GM12878 (cell line): ENCODE measurements at regions not wholly inside any gene's neighbourhood (a gene's known extent, or its start where the extent isn't known, plus 50 kb on each side); places are given as distances from the start of the nearest gene placed in this dataset.

Source experiments
- ATAC-seq: fragments of 200-7000 bp; cut with Tn5 transposase; 3 replicates; pipeline ENCODE4 v1.9.1; 2020; ENCODE audit warnings: mild to moderate bottlenecking, moderate library complexity
- BruUV-seq: library from RNA; stranded (reverse); fragments of 400-500 nt; replicated peaks from 2 replicates; lab custom pipeline; 2021; lab: Mats Ljungman, UMichigan
- CTCF ChIA-PET: fragments of 300-600 bp; sonication (Branson Sonifier 250); formaldehyde crosslinking; extraction: SDS; loops from one replicate; lab custom pipeline; 2021; ENCODE audit warnings: inconsistent platforms; lab: Yijun Ruan, JAX
- POLR2A ChIA-PET: fragments of 350-600 bp; formaldehyde crosslinking; extraction: SDS; loops from one replicate; lab custom pipeline; 2021; ENCODE audit warnings: inconsistent platforms; lab: Charles Lee
- RAD21 ChIA-PET: fragments of 300-600 bp; sonication (Branson Sonifier 250); formaldehyde crosslinking; loops from one replicate; lab custom pipeline; 2023; ENCODE audit warnings: antibody characterized with exemption; ENCODE audit not compliant: unreplicated experiment; lab: Charles Lee
- SMC1A ChIA-PET: fragments of 300-600 bp; sonication (Branson Sonifier 250); formaldehyde crosslinking; loops from one replicate; lab custom pipeline; 2023; ENCODE audit not compliant: unreplicated experiment, uncharacterized antibody; lab: Charles Lee
- DNase-seq: peaks from one replicate; pipeline ENCODE4 v3.0.0-alpha.2; 2011; ENCODE audit warnings: low read depth, low spot score
- FAIRE-seq: peaks from 3 replicates; lab custom pipeline; 2011; peaks lifted over from hg19 to GRCh38; lab: Jason Lieb, UNC
- H2AFZ ChIP-seq: 2 replicates; pipeline ENCODE4 v1.6.0; 2011; ENCODE audit warnings: low read depth, low read length, control low read depth; ENCODE audit not compliant: control insufficient read depth
- H3K27ac ChIP-seq: 2 replicates; pipeline ENCODE4 v1.5.1; 2011; ENCODE audit warnings: control low read depth; ENCODE audit not compliant: control insufficient read depth, insufficient read depth
- H3K27me3 ChIP-seq, 2 experiments: replicated peaks in 1 of 2; 2 replicates each; pipeline versions ENCODE4 v1.6.0 to v1.6.1; 2011; ENCODE audit warnings: low read length in 1 of 2; ENCODE audit not compliant: control insufficient read depth in 2 of 2, insufficient read depth in 2 of 2
- H3K36me3 ChIP-seq, 2 experiments: 2 replicates each; pipeline ENCODE4 v1.5.1; 2011; ENCODE audit warnings: low read length in 1 of 2; ENCODE audit not compliant: control insufficient read depth in 2 of 2, insufficient read depth in 2 of 2
- H3K4me1 ChIP-seq: 2 replicates; pipeline ENCODE4 v1.6.1; 2011; ENCODE audit warnings: mild to moderate bottlenecking, low read length, moderate library complexity, mixed read lengths; ENCODE audit not compliant: control insufficient read depth, insufficient read depth
- H3K4me2 ChIP-seq: 2 replicates; pipeline ENCODE4 v1.6.0; 2011; ENCODE audit warnings: control low read depth; ENCODE audit not compliant: control insufficient read depth, insufficient read depth
- H3K4me3 ChIP-seq: fragments of 200-600 bp; sonication (generic); 2 replicates; pipeline ENCODE4 v1.5.1; 2016
- H3K79me2 ChIP-seq: 2 replicates; pipeline ENCODE4 v1.6.0; 2011; ENCODE audit warnings: low read length; ENCODE audit not compliant: control insufficient read depth, insufficient read depth
- H3K9ac ChIP-seq: 2 replicates; pipeline ENCODE4 v1.8.0; 2011; ENCODE audit warnings: low read length, control low read depth, mixed read lengths; ENCODE audit not compliant: control insufficient read depth, insufficient read depth
- H3K9me3 ChIP-seq: replicated peaks from 3 replicates; pipeline ENCODE4 v1.5.1; 2011; ENCODE audit warnings: mild to moderate bottlenecking, low read length; ENCODE audit not compliant: control insufficient read depth, insufficient read depth
- H4K20me1 ChIP-seq: 2 replicates; pipeline ENCODE4 v1.6.0; 2011; ENCODE audit not compliant: control insufficient read depth, insufficient read depth
- BCL11A ChIP-seq: IDR thresholded peaks from 2 replicates; pipeline ENCODE4 v1.6.1; 2011; ENCODE audit warnings: low read depth, low read length
- BHLHE40 ChIP-seq, 2 experiments: fragments of 450-650 bp in 1 of 2; IDR thresholded peaks; 2 replicates each; pipeline ENCODE4 v1.6.1; 2011 to 2017; ENCODE audit warnings: low read depth in 2 of 2, borderline replicate concordance in 1 of 2, improper control_type of control experiment in 1 of 2, low read length in 1 of 2, mild to moderate bottlenecking in 1 of 2
- CHD4 ChIP-seq: fragments of 200-600 bp; sonication (generic); IDR thresholded peaks from 2 replicates; pipeline ENCODE4 v1.6.1; 2016; ENCODE audit warnings: mild to moderate bottlenecking
- CREM ChIP-seq: IDR thresholded peaks from 2 replicates; pipeline ENCODE4 v1.6.1; 2014; ENCODE audit warnings: antibody characterized with exemption, low read depth
- DPF2 ChIP-seq: fragments of 450-650 bp; IDR thresholded peaks from 2 replicates; pipeline ENCODE4 v1.6.1; 2017; ENCODE audit warnings: mild to moderate bottlenecking
- FOS ChIP-seq: IDR thresholded peaks from 3 replicates; pipeline ENCODE4 v1.6.1; 2011; ENCODE audit warnings: borderline replicate concordance; ENCODE audit not compliant: insufficient read length; ENCODE audit errors: extremely low read depth
- GABPA ChIP-seq: IDR thresholded peaks from 2 replicates; pipeline ENCODE4 v1.6.1; 2014; ENCODE audit warnings: antibody characterized with exemption, low read depth, mild to moderate bottlenecking, inconsistent platforms
- NFIC ChIP-seq: IDR thresholded peaks from 2 replicates; pipeline ENCODE4 v1.6.1; 2012; ENCODE audit warnings: low read depth, mild to moderate bottlenecking, inconsistent platforms, low read length, moderate library complexity
- NR2C2 ChIP-seq: IDR thresholded peaks from 2 replicates; pipeline ENCODE4 v1.6.1; 2011; ENCODE audit warnings: borderline replicate concordance, low read depth; ENCODE audit not compliant: control insufficient read depth, insufficient read length
- NR2F1 ChIP-seq: fragments of 450-650 bp; conservative IDR thresholded peaks from 2 replicates; pipeline ENCODE4 v1.6.1; 2017; ENCODE audit warnings: mild to moderate bottlenecking
- RELA ChIP-seq: fragments of 450-650 bp; IDR thresholded peaks from 2 replicates; pipeline ENCODE4 v1.8.0; 2014; ENCODE audit warnings: borderline replicate concordance; ENCODE audit not compliant: partially characterized antibody
- SMAD1 ChIP-seq: fragments of 450-650 bp; IDR thresholded peaks from 2 replicates; pipeline ENCODE4 v1.6.1; 2018; ENCODE audit warnings: mild to moderate bottlenecking, low read depth; ENCODE audit not compliant: partially characterized antibody
- TARDBP ChIP-seq: IDR thresholded peaks from 2 replicates; pipeline ENCODE4 v1.6.1; 2016; ENCODE audit warnings: borderline replicate concordance
- YBX1 ChIP-seq: fragments of 450-650 bp; IDR thresholded peaks from 2 replicates; pipeline ENCODE4 v1.6.1; 2016; ENCODE audit warnings: antibody characterized with exemption
- ZNF217 ChIP-seq: fragments of 450-650 bp; IDR thresholded peaks from 2 replicates; pipeline ENCODE4 v1.6.1; 2017; ENCODE audit warnings: antibody characterized with exemption, mild to moderate bottlenecking
- in situ Hi-C: fragments of 300-500 bp; cut with MboI; formaldehyde crosslinking; loops from 9 replicates; pipeline ENCODE4 v1.14.3; 2018; ENCODE audit warnings: mixed read lengths
- intact Hi-C: fragments of 100-400 bp; cut with micrococcal nuclease; formaldehyde crosslinking; loops from one replicate; pipeline ENCODE4 v1.14.2; 2022; ENCODE audit not compliant: unreplicated experiment
- TF ChIP-seq, protein P1 (sequence below): IDR thresholded peaks from 2 replicates; pipeline ENCODE4 v1.6.1; 2011; ENCODE audit warnings: low read depth, low read length, improper control_type of control experiment, borderline replicate concordance
- TF ChIP-seq, protein P2 (sequence below): fragments of 450-650 bp; IDR thresholded peaks from 2 replicates; pipeline ENCODE4 v1.6.1; 2018; ENCODE audit warnings: mild to moderate bottlenecking, low read depth, moderate library complexity; ENCODE audit not compliant: partially characterized antibody
- TF ChIP-seq, protein P3 (sequence below): IDR thresholded peaks from 2 replicates; pipeline ENCODE4 v1.6.1; 2012; ENCODE audit warnings: improper control_type of control experiment, low read depth, low read length; ENCODE audit not compliant: insufficient replicate concordance

DNA sequence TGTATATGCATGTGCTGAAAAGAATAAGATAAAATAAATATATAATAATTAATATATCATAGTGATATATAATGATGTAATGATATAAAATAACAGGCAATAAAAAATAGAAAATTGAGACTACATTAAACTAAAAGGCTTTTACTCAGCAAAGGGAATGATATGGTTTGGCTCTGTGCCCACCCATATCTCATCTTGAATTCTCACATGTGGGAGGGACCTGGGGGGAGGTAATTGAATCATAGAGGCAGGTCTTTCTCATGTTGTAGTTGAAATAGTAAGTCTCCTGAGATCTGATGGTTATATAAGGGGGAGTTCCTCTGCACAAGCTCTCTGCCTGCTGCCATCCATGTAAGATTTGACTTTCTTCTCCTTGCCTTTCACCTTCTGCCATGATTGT is 1550.9 kb upstream of the CDH6 start:
- no peak for TF ChIP-seq CHD4
- no peak for TF ChIP-seq YBX1
- TF ChIP-seq TARDBP, result no peak
- no peak for TF ChIP-seq BHLHE40 (IDR thresholded peaks at IDR 0.05; ENCODE audit: borderline replicate concordance in 1 of 2, low read depth in 2 of 2, low read length in 1 of 2)
- TF ChIP-seq CREM, result no peak
- no peak for TF ChIP-seq RELA
- TF ChIP-seq NR2F1, result no peak
- TF ChIP-seq ZNF217, result no peak
- TF ChIP-seq NFIC, result no peak
- TF ChIP-seq SMAD1, result no peak
- TF ChIP-seq, protein P1, sequence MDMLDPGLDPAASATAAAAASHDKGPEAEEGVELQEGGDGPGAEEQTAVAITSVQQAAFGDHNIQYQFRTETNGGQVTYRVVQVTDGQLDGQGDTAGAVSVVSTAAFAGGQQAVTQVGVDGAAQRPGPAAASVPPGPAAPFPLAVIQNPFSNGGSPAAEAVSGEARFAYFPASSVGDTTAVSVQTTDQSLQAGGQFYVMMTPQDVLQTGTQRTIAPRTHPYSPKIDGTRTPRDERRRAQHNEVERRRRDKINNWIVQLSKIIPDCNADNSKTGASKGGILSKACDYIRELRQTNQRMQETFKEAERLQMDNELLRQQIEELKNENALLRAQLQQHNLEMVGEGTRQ, result no peak
- TF ChIP-seq, protein P2, sequence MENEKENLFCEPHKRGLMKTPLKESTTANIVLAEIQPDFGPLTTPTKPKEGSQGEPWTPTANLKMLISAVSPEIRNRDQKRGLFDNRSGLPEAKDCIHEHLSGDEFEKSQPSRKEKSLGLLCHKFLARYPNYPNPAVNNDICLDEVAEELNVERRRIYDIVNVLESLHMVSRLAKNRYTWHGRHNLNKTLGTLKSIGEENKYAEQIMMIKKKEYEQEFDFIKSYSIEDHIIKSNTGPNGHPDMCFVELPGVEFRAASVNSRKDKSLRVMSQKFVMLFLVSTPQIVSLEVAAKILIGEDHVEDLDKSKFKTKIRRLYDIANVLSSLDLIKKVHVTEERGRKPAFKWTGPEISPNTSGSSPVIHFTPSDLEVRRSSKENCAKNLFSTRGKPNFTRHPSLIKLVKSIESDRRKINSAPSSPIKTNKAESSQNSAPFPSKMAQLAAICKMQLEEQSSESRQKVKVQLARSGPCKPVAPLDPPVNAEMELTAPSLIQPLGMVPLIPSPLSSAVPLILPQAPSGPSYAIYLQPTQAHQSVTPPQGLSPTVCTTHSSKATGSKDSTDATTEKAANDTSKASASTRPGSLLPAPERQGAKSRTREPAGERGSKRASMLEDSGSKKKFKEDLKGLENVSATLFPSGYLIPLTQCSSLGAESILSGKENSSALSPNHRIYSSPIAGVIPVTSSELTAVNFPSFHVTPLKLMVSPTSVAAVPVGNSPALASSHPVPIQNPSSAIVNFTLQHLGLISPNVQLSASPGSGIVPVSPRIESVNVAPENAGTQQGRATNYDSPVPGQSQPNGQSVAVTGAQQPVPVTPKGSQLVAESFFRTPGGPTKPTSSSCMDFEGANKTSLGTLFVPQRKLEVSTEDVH, result no peak
- TF ChIP-seq FOS, result no peak
- TF ChIP-seq, protein P3, sequence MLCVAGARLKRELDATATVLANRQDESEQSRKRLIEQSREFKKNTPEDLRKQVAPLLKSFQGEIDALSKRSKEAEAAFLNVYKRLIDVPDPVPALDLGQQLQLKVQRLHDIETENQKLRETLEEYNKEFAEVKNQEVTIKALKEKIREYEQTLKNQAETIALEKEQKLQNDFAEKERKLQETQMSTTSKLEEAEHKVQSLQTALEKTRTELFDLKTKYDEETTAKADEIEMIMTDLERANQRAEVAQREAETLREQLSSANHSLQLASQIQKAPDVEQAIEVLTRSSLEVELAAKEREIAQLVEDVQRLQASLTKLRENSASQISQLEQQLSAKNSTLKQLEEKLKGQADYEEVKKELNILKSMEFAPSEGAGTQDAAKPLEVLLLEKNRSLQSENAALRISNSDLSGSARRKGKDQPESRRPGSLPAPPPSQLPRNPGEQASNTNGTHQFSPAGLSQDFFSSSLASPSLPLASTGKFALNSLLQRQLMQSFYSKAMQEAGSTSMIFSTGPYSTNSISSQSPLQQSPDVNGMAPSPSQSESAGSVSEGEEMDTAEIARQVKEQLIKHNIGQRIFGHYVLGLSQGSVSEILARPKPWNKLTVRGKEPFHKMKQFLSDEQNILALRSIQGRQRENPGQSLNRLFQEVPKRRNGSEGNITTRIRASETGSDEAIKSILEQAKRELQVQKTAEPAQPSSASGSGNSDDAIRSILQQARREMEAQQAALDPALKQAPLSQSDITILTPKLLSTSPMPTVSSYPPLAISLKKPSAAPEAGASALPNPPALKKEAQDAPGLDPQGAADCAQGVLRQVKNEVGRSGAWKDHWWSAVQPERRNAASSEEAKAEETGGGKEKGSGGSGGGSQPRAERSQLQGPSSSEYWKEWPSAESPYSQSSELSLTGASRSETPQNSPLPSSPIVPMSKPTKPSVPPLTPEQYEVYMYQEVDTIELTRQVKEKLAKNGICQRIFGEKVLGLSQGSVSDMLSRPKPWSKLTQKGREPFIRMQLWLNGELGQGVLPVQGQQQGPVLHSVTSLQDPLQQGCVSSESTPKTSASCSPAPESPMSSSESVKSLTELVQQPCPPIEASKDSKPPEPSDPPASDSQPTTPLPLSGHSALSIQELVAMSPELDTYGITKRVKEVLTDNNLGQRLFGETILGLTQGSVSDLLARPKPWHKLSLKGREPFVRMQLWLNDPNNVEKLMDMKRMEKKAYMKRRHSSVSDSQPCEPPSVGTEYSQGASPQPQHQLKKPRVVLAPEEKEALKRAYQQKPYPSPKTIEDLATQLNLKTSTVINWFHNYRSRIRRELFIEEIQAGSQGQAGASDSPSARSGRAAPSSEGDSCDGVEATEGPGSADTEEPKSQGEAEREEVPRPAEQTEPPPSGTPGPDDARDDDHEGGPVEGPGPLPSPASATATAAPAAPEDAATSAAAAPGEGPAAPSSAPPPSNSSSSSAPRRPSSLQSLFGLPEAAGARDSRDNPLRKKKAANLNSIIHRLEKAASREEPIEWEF, result no peak
- TF ChIP-seq GABPA, result no peak
- TF ChIP-seq DPF2, result no peak
- TF ChIP-seq BCL11A, result no peak
- TF ChIP-seq NR2C2, result no peak
- no peaks in the 10 kb centered on the region for H3K27me3 ChIP-seq
- DNase-seq (no peak), ATAC-seq (no peak), FAIRE-seq (no peak)
- in situ Hi-C loops (no loop called here), intact Hi-C loops (no loop called here)
- ChIA-PET SMC1A (no interaction called here), RAD21 (no interaction called here), POLR2A (no interaction called here), CTCF (no interaction called here)
- no peaks in the 10 kb centered on the region for H3K4me1 ChIP-seq
- no peak overlapping the region for H3K4me2 ChIP-seq
- no peaks in the 10 kb centered on the region for H4K20me1 ChIP-seq
- H3K9ac ChIP-seq, result no peak overlapping the region
- no peaks in the 10 kb centered on the region for H3K36me3 ChIP-seq
- BruUV-seq, result no TSS peak
- H3K79me2 ChIP-seq, result no peaks in the 10 kb centered on the region
- no peak overlapping the region for H2AFZ ChIP-seq
- no peaks in the 10 kb centered on the region for H3K9me3 ChIP-seq
- H3K4me3 ChIP-seq, result no peak overlapping the region
- H3K27ac ChIP-seq, result no peak overlapping the region
